ENCODE measurements at regions not wholly inside any gene's neighbourhood (a gene's known extent, or its start where the extent isn't known, plus 50 kb on each side); places are given as distances from the start of the nearest gene placed in this dataset.

DNA sequence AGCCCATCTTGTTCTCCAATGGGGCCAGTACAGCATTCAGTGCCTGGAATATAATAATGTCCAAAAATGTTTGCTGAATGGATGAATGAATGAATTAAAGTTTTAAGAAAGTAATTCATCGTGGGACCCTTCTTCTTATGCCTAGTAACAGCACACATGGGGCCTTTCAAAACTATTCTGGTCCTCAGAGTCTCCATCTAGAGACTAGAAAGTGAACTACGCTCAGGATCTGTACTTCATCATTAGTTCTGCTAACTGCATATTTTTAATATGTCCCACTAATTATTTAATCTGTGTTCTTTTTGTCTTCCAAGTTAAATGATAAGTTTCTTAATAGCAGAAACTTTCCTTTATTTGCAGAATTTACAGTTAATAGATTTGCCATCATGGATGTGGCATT lies 172.5 kb downstream of the SMAD2 start:
- no peak for DNase-seq

GRCh38 chr18:47756364-47757016 lies 174.0 kb downstream of the SMAD2 start:
- peak; percentile 31 for DNase-seq

DNA sequence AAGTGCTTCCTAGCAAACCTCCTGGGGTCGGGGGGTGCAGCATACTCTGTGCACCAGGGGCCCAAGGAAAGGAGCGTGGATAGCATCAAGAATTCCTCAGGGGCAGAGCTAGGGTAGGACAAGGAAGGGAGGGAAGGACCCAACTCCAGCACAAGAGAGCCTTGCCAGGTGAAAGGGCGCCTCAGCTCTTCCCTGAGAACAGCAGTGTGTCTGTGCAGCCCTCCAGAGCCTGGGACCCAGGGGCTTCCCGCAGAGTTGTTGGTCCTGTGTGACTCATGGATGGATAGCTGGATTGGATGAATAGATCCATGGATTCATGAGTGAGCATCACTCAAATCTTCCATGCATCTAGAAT lies 175.4 kb downstream of the SMAD2 start:
- no peak for DNase-seq

DNA sequence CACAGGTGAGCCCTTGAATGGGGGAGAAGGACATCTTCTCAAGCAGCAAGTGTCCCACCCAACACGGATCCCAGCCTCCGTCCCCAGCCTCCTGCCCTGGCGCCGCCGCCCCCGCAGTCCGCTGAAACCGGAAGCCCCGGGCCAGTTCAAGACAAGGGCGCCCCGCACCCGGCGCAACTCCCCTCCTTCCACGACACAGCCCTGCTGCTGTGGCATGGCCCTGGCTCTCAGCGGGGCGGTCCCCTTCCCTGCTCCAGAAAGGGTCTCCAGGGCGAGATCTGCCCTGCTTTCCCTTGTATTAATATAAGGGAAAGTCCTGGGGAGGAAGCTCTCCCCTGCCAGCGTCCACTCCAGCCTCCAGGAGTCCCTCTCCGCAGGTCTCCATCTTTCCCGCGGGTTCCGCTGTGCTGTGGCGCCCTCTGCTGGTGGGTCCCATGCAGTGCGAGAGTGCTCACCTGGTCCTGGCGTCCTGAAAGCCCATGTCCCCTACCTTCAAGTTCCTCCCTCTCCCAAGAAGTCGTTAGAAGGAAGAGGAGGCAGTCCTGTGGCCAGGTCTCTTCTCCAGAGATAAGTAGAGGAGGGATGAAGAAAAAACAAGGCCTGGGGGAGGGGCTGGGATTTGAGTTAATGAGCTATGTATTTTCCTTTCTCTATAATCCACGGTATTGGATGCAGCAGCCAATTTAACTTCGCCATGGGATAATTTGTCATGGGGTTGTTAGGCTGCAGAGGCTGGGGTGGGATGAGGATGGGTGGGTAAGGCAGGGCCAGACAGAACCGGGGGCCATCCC lies 176.0 kb downstream of the SMAD2 start:
- no peak for DNase-seq

DNA sequence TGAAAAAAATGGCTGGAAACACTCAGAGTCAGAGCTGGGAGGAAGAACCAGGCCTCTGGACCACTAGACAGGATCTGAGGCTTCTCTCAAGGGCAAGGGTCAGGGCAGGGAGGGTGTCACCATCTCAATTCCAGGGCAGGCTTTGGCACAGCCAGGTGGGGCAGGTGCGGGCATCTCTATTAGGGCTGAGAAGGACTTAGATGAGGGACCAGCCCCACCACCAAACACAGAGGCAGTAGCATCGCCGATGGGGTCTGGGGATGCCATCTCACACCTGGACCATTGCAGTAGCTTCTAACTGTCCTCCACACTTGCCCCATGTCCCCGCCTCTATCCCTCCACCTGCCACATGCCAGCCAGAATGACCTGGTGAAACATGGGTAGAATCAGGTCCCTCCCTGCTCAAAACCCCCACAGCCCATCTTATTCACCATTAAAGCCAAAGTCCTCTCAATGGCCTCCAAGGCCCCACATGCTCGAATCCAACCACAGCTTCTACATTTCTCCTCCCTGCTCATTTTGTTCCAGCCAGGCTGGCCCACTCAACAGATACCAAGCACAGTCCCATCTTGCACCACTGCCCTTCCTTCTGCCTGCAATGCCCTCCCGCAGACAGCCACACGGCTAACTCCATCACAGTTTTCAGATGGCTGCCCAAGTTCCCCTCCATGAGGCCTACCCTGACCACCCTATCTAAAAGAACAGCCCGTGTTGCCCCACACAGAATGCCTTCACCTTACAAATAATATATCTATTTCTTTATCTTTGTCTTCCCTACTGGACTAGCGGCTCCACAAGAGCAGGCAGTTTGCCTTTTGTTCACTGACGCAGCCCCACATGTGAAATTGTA lies 177.4 kb downstream of the SMAD2 start:
- no peak for DNase-seq

DNA sequence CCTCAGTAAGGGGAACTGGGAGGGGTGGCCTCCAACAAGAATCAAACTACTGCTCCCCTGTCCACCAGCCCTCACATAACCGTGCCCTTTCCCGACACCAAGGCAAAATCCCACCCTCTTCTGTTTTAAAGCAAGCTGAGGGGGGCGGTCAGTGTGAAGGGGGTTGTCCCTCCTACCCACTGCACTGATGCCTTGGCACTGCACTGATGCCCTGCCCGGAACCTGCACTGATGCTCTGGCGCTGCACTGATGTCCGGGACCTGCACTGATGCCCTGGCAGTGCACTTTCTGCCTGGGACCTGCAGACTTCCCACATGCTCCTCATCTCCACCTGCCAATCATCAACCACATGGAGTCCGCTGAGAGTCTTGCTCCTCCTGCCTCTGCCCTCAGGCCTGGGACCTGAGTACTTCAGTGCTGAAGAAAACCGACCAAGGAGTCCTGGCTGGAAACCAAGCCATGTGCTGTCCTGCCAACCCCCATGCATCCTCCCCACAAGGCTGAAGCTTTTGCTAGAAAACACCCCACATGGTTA lies 179.5 kb downstream of the SMAD2 start:
- DNase-seq: no peak

DNA sequence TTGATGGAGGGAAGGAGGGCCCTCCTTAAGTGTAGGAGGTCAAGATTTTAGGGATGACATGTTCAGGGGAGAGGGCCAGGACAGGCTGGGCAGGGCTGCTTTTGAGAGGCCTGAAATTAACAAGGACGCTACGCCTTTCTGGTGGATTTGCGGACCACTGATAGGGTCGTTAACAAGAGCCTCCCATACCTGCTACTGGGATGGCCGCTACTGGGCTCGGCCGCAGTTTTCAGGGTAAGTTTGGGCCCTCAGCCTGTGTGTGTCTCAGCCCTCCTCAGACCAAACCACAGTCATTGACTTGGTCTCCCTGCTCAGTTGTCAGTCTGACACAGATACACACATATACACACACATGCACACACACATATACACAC lies 180.9 kb downstream of the SMAD2 start:
- no peak for DNase-seq

DNA sequence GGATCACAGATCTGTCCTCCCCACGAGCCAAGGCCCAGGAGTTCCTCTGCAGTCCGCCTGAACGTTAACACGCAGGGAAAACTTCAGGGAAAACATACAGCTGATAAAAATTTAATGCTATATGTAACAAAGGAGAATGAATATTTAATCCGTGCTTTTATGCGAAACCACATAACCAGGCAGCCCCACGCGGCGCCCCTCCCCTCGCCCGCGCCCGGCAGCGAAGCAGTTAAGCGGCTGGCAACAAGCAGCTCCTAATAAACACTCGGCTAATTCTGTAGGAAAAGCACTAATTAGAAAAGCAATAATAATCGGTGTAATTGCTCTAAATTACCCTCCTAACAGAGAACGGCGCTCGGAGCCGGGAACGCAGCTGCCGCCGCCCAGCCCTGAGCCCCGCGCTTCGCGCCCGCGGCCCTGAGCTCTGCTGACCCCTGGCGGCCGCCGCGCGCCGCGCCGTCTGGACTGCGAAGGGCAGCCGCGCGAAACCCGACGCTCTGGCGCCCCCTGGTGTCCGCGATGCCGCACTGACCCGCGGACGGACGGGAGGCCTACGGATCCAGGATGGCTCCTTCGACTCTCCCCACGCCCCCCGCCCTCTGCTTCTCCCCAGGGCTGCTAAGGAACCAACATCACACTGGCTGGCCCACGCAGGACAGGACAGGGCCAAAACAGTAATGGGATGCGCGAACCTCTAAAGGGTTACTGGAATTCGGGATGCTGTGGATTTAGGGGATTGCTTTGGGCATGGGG lies 181.4 kb downstream of the SMAD2 start:
- peak; percentile 71 for DNase-seq

DNA sequence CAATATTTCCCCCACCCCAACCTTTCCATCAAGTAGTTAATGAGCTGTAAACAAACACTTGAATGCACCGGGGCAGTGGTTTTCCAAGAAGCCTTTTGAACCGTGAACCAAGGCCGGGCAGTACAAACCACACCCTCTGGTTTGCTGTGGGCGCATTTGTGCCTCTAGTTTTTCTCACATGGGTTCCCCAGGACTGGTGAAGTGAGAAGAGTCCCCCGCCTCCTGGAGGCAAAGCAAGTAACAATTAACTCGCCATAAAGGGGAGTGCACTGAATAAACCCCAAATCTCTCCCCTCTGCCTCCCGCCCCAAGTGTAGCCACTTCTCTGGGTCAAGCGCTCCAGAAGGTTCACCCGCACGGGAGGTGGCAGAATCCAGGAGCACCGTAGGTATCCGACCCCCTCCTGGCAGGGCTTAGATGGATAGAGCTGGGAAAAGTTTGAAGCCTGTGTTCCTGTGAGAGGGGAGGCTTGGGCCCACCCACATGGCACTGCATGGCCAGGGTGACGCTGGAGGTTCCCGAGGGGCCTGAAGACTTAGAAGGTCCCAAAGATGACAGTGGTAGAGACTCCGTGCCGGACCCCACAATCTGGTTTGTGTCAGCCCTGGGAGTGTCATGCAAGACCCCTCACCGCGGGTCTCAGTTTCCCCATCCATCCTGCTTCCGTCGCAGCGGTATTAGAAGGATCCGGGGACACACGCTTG lies 182.2 kb downstream of the SMAD2 start:
- DNase-seq: no peak

- no peak for DNase-seq
Observed at GRCh38 chr18:47747260-47747795, 183.1 kb downstream of the SMAD2 start.

DNA sequence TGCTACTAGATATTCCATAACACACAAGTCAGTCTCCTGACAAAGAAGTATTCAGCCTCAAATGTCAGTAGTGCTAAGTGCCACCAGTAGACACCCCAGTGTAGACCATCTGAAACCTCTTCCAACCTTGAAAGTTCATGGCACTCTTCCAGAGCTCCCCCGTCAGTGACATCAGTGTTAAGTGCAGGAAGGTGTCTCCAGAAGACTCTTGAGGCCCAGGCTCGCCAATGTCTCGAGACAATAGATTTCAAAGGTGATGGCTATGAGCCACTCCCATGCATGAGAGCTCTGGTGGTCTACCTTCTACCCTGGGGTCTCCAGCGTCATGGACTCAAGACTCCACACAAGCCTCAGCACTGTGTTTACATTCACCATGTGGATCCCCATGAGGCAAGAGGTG lies 183.8 kb downstream of the SMAD2 start:
- DNase-seq: no peak

DNA sequence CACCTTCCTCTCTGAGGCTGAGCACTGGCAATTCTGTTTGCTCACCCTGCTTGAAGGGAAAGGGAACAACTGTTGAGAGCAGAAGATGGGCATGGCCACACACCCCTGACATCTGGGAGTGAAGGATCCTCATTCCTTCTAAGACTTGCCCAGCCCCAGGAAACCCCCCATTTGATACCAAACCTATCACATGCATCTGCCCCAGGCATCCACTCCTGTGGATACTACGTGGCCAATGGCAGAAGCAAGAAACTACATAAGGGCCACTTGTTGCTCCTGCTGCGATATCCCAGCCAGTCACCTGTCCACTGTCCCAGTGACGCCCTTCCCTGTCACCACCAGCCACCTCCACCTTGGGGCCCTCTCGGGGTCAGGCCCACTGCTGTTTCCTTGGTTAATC lies 185.2 kb downstream of the SMAD2 start:
- DNase-seq: no peak

DNA sequence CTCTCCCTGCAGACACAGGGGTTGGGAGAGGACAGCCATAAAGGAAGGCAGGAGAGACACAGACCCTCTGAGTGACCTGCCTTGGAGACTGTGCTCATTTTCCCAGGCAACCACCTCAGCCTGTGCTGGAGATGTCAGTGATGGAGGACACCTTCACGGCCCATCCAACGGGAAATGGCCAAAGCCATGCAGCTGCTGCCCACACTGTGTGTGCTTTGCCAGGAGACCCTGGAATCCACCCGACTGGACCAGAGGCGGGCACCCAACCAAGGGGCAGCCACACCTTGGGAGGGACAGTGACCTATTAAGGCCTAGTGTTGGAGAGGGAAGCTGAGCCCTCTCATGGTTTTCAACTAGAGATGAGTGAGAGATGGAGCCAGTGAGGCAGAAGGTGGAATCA lies 192.5 kb downstream of the SMAD2 start:
- no peak for DNase-seq

- no peak for DNase-seq
Observed at GRCh38 chr18:47737198-47737830, 193.1 kb downstream of the SMAD2 start.

DNA sequence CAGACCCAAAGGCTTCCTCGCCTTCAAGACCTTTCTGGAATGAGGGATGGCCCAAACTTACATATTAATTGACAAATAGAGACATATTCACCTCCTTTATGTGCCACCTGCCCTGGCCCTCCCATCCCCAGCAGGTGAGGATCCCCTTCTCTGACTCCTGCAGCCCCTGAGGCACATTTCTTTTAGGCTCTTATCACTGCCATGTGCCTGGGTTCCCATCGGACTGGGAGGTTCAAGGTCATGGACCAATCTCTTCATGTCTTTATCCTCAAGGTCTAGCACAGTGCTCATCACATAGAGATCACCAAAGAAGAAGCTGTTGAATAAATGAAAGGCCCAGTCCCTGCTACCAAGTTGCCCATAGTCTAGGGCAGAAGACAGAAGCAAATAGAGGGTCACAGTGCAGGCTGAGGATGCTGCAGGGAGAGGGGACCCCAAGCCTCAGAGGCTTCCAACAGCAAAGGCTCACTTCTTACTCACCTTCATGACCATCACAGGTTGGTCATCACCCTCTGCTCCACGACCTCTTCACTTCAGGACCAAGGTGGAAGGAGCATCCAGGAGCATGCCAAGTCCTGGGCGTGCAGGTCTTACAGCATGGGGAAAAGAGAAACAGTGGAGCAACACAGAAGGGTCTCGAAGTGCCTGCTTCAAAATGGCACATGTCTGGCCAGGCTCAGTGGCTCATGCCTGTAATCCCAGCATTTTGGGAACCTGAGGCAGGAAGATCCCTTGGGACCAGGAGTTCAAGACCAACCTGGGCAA lies 193.9 kb downstream of the SMAD2 start:
- DNase-seq: no peak

- DNase-seq: no peak
Observed at GRCh38 chr18:47735041-47735702, 195.3 kb downstream of the SMAD2 start.

DNA sequence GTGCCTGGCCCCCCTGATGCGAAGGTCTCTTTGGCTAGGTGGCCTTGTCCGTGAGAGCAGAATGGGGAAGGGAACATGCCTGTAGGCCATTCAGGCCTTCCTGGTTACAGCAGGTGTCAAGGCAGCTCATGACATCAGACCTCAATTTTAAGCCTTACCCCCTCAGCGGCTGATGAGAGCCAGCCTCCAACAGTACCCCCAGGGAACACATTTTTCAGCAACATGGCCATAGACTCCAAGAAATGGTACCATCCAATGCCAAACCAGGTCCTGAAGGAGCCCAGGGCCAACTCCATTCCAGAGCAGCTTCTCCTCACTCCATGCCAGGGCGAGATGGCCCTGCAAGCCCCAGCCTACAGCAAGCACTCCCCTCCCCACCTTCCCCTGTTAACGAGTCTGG lies 199.2 kb downstream of the SMAD2 start:
- no peak for DNase-seq

- no peak for DNase-seq
Observed at GRCh38 chr18:47730795-47731194, 199.7 kb downstream of the SMAD2 start.

GRCh38 chr18:47729356-47729755 lies 201.1 kb downstream of the SMAD2 start:
- DNase-seq: no peak

- DNase-seq: no peak
Observed at GRCh38 chr18:47728921-47729320, 201.5 kb downstream of the SMAD2 start.

Measured in KG1 (cell line).